ENCODE measurements at regions not wholly inside any gene's neighbourhood (a gene's known extent, or its start where the extent isn't known, plus 50 kb on each side); places are given as distances from the start of the nearest gene placed in this dataset.

- Mint-ChIP-seq H3K36me3 (ENCODE audit: low read depth) (no peaks in the 10 kb centered on the region), H3K9me3 (ENCODE audit: insufficient read depth) (no peaks in the 10 kb centered on the region), H3K27me3 (ENCODE audit: low read depth) (no peaks in the 10 kb centered on the region), H3K4me1 (ENCODE audit: low read depth) (no peaks in the 10 kb centered on the region), H3K27ac (no peak overlapping the region), H3K4me3 (no peak overlapping the region)
- ATAC-seq, result no peak
- DNase-seq, result no peak
- CTCF ChIA-PET, result no interaction called here
- POLR2A ChIA-PET, result no interaction called here
Measured at GRCh38 chr10:21217107-21217506, 308.4 kb downstream of the SKIDA1 start.

GRCh38 chr10:21214329-21214728 is 311.2 kb downstream of the SKIDA1 start:
- CTCF ChIA-PET, result no interaction called here
- DNase-seq (no peak), ATAC-seq (no peak)
- Mint-ChIP-seq H3K4me3 (no peak overlapping the region), H3K36me3 (ENCODE audit: low read depth) (no peaks in the 10 kb centered on the region), H3K27ac (no peak overlapping the region), H3K9me3 (ENCODE audit: insufficient read depth) (no peaks in the 10 kb centered on the region), H3K27me3 (ENCODE audit: low read depth) (no peaks in the 10 kb centered on the region), H3K4me1 (ENCODE audit: low read depth) (no peaks in the 10 kb centered on the region)
- POLR2A ChIA-PET, result no interaction called here

GRCh38 chr10:21213381-21213780 is 312.1 kb downstream of the SKIDA1 start:
- Mint-ChIP-seq H3K36me3 (ENCODE audit: low read depth) (no peaks in the 10 kb centered on the region), H3K27ac (no peak overlapping the region), H3K27me3 (ENCODE audit: low read depth) (no peaks in the 10 kb centered on the region), H3K9me3 (ENCODE audit: insufficient read depth) (no peaks in the 10 kb centered on the region), H3K4me3 (no peak overlapping the region), H3K4me1 (ENCODE audit: low read depth) (no peaks in the 10 kb centered on the region)
- POLR2A ChIA-PET, result no interaction called here
- DNase-seq (no peak), ATAC-seq (no peak)
- CTCF ChIA-PET, result no interaction called here

GRCh38 chr10:21212912-21213311 is 312.6 kb downstream of the SKIDA1 start:
- Mint-ChIP-seq H3K4me1 (ENCODE audit: low read depth) (no peaks in the 10 kb centered on the region), H3K27me3 (ENCODE audit: low read depth) (no peaks in the 10 kb centered on the region), H3K9me3 (ENCODE audit: insufficient read depth) (no peaks in the 10 kb centered on the region), H3K27ac (no peak overlapping the region), H3K4me3 (no peak overlapping the region), H3K36me3 (ENCODE audit: low read depth) (no peaks in the 10 kb centered on the region)
- ChIA-PET CTCF (no interaction called here), POLR2A (no interaction called here)
- no peak for ATAC-seq
- DNase-seq, result no peak

GRCh38 chr10:21212348-21212747 is 313.1 kb downstream of the SKIDA1 start:
- no peak overlapping the region for H3K27ac Mint-ChIP-seq
- no peaks in the 10 kb centered on the region for H3K9me3 Mint-ChIP-seq (ENCODE audit: insufficient read depth)
- no peak overlapping the region for H3K4me3 Mint-ChIP-seq
- no peaks in the 10 kb centered on the region for H3K4me1 Mint-ChIP-seq (ENCODE audit: low read depth)
- no peaks in the 10 kb centered on the region for H3K36me3 Mint-ChIP-seq (ENCODE audit: low read depth)
- ATAC-seq (no peak), DNase-seq (no peak)
- POLR2A ChIA-PET, result no interaction called here
- no peaks in the 10 kb centered on the region for H3K27me3 Mint-ChIP-seq (ENCODE audit: low read depth)
- CTCF ChIA-PET, result no interaction called here

GRCh38 chr10:21209495-21209894 is 312.4 kb upstream of the NEBL start:
- H3K4me1 Mint-ChIP-seq (ENCODE audit: low read depth), result no peaks in the 10 kb centered on the region
- H3K27ac Mint-ChIP-seq, result no peak overlapping the region
- H3K27me3 Mint-ChIP-seq (ENCODE audit: low read depth), result peaks cover 2% of the 10 kb centered on the region
- ATAC-seq, result no peak
- no peaks in the 10 kb centered on the region for H3K9me3 Mint-ChIP-seq (ENCODE audit: insufficient read depth)
- POLR2A ChIA-PET, result no interaction called here
- no peak overlapping the region for H3K4me3 Mint-ChIP-seq
- no peak for DNase-seq
- H3K36me3 Mint-ChIP-seq (ENCODE audit: low read depth), result no peaks in the 10 kb centered on the region
- CTCF ChIA-PET, result no interaction called here

- Mint-ChIP-seq H3K4me1 (ENCODE audit: low read depth) (no peaks in the 10 kb centered on the region), H3K9me3 (ENCODE audit: insufficient read depth) (no peaks in the 10 kb centered on the region), H3K36me3 (ENCODE audit: low read depth) (no peaks in the 10 kb centered on the region), H3K27me3 (ENCODE audit: low read depth) (peaks cover 2% of the 10 kb centered on the region), H3K27ac (no peak overlapping the region), H3K4me3 (no peak overlapping the region)
- ChIA-PET CTCF (no interaction called here), POLR2A (interaction anchor here (0.6 kb wide), 1 partner anchor 12 kb away, joined by 5 read pairs; no protein-coding TSS in a partner anchor)
- ATAC-seq, result no peak
- no peak for DNase-seq
Measured at GRCh38 chr10:21208666-21209316, 311.7 kb upstream of the NEBL start.

- Mint-ChIP-seq H3K4me3 (no peak overlapping the region), H3K36me3 (ENCODE audit: low read depth) (no peaks in the 10 kb centered on the region), H3K4me1 (ENCODE audit: low read depth) (no peaks in the 10 kb centered on the region), H3K27me3 (ENCODE audit: low read depth) (peaks cover 2% of the 10 kb centered on the region), H3K9me3 (ENCODE audit: insufficient read depth) (no peaks in the 10 kb centered on the region), H3K27ac (no peak overlapping the region)
- ChIA-PET POLR2A (interaction anchor here (0.6 kb wide), 1 partner anchor 13 kb away, joined by 5 read pairs; no protein-coding TSS in a partner anchor), CTCF (no interaction called here)
- ATAC-seq, result no peak
- no peak for DNase-seq
Measured at GRCh38 chr10:21207852-21208646, 310.9 kb upstream of the NEBL start.

GRCh38 chr10:21205328-21205727 is 308.2 kb upstream of the NEBL start:
- no peaks in the 10 kb centered on the region for H3K9me3 Mint-ChIP-seq (ENCODE audit: insufficient read depth)
- POLR2A ChIA-PET, result no interaction called here
- no peak overlapping the region for H3K27ac Mint-ChIP-seq
- H3K4me3 Mint-ChIP-seq, result no peak overlapping the region
- DNase-seq (no peak), ATAC-seq (no peak)
- CTCF ChIA-PET, result no interaction called here
- peaks cover 2% of the 10 kb centered on the region for H3K27me3 Mint-ChIP-seq (ENCODE audit: low read depth)
- H3K36me3 Mint-ChIP-seq (ENCODE audit: low read depth), result no peaks in the 10 kb centered on the region
- no peaks in the 10 kb centered on the region for H3K4me1 Mint-ChIP-seq (ENCODE audit: low read depth)

GRCh38 chr10:21203473-21204107 is 306.5 kb upstream of the NEBL start:
- ChIA-PET POLR2A (no interaction called here), CTCF (no interaction called here)
- Mint-ChIP-seq H3K27me3 (ENCODE audit: low read depth) (peaks cover 2% of the 10 kb centered on the region), H3K4me3 (no peak overlapping the region), H3K27ac (no peak overlapping the region), H3K36me3 (ENCODE audit: low read depth) (no peaks in the 10 kb centered on the region), H3K9me3 (ENCODE audit: insufficient read depth) (no peaks in the 10 kb centered on the region), H3K4me1 (ENCODE audit: low read depth) (no peaks in the 10 kb centered on the region)
- ATAC-seq, result no peak
- no peak for DNase-seq

- ATAC-seq (no peak), DNase-seq (no peak)
- no peak overlapping the region for H3K4me3 Mint-ChIP-seq
- H3K4me1 Mint-ChIP-seq (ENCODE audit: low read depth), result no peaks in the 10 kb centered on the region
- CTCF ChIA-PET, result no interaction called here
- H3K36me3 Mint-ChIP-seq (ENCODE audit: low read depth), result peaks cover 3% of the 10 kb centered on the region
- H3K27ac Mint-ChIP-seq, result no peak overlapping the region
- POLR2A ChIA-PET, result interaction anchor here (0.7 kb wide), 1 partner anchor 985 kb away, joined by 3 read pairs; no protein-coding TSS in a partner anchor
- peaks cover 5% of the 10 kb centered on the region for H3K9me3 Mint-ChIP-seq (ENCODE audit: insufficient read depth)
- H3K27me3 Mint-ChIP-seq (ENCODE audit: low read depth), result peaks cover 2% of the 10 kb centered on the region
Measured at GRCh38 chr10:21202776-21203462, 305.8 kb upstream of the NEBL start.

GRCh38 chr10:21199501-21199900 is 302.4 kb upstream of the NEBL start:
- Mint-ChIP-seq H3K36me3 (ENCODE audit: low read depth) (peaks cover 6% of the 10 kb centered on the region), H3K9me3 (ENCODE audit: insufficient read depth) (peaks cover 18% of the 10 kb centered on the region), H3K4me1 (ENCODE audit: low read depth) (no peaks in the 10 kb centered on the region), H3K4me3 (no peak overlapping the region), H3K27ac (no peak overlapping the region), H3K27me3 (ENCODE audit: low read depth) (no peaks in the 10 kb centered on the region)
- ATAC-seq (no peak), DNase-seq (no peak)
- POLR2A ChIA-PET, result no interaction called here
- CTCF ChIA-PET, result no interaction called here

All from activated CD8-positive, alpha-beta T cell treated with anti-CD3 and anti-CD28 coated beads, Interleukin-2, amount 10 ng/mL, durations not matched to agents 7 days and 5 days (primary cell).